ENCODE measurements at regions not wholly inside any gene's neighbourhood (a gene's known extent, or its start where the extent isn't known, plus 50 kb on each side); places are given as distances from the start of the nearest gene placed in this dataset.
"Not testable (repeated sequence)": the region's sequence is repeated elsewhere in the genome, so short reads cannot be mapped to it uniquely, and the experiment has no call there.

DNA sequence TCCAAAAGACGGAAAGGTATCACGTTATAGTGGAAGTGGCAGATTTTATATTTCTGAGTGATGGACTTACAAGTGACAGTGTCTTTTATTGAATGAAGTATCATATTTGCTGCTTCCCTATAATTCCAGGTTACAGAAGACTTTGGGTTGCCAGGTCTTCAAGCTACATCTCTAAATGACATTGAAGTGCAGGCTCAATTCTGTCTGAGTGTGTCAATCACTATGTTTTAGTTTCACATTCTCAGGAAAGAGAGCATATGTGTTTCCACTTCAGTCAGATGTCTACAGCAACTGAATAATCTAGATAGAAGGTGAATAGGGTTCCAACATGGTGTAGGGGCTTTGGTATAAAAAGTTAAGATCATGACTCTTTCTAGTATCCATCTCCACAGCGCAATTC is 492.7 kb upstream of the API5 start:
- Histone ChIP-seq H3K36me3 (ENCODE audit: insufficient read depth, low read length) (no peaks in the 10 kb centered on the region), H3K9ac (ENCODE audit: low read depth, low read length) (no peak overlapping the region), H3K4me1 (ENCODE audit: insufficient read depth, low read length) (no peaks in the 10 kb centered on the region), H3K9me3 (ENCODE audit: control insufficient read depth, insufficient read depth, low read length) (no peaks in the 10 kb centered on the region)

DNA sequence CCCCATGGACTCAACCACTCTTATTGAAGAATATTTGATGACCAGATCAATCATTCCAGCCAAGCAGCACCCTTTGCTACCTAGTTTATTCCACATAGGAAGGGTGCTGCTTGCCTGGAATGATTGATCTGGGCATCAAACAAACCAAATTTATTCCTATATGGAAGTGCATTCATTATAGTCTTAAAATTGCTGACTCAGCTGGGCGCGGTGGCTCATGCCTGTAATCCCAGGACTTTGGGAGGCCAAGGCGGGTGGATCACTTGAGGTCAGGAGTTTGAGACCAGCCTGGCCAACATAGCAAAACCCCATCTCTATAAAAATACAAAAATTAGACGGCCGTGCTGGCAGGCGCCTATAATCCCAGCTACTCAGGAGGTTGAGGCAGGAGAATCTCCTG is 489.6 kb upstream of the API5 start:
- H3K4me1 ChIP-seq (ENCODE audit: insufficient read depth, low read length); H3K9ac ChIP-seq (ENCODE audit: low read depth, low read length); H3K9me3 ChIP-seq (ENCODE audit: control insufficient read depth, insufficient read depth, low read length); H3K36me3 ChIP-seq (ENCODE audit: insufficient read depth, low read length): not testable (repeated sequence)

DNA sequence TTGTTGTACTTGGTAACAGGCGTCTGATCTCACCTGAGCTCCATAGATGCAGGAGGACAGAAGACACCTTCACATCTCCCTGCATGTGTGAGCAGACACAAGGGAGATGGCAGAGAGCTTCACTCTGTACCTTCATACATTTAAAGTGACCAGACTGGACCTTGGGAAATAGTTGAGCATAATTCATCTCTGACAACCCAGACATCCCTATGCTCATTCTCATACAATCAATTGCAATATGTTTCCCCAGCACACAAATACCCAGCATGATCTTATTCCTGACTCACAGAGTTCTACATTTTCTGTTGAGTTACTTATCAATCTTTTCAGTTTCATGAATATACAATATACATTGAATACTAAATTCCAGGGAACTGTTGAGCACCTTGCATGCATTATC is 488.2 kb upstream of the API5 start:
- H3K9me3 ChIP-seq (ENCODE audit: control insufficient read depth, insufficient read depth, low read length), result no peaks in the 10 kb centered on the region
- no peaks in the 10 kb centered on the region for H3K36me3 ChIP-seq (ENCODE audit: insufficient read depth, low read length)
- no peaks in the 10 kb centered on the region for H3K4me1 ChIP-seq (ENCODE audit: insufficient read depth, low read length)
- H3K9ac ChIP-seq (ENCODE audit: low read depth, low read length), result no peak overlapping the region

DNA sequence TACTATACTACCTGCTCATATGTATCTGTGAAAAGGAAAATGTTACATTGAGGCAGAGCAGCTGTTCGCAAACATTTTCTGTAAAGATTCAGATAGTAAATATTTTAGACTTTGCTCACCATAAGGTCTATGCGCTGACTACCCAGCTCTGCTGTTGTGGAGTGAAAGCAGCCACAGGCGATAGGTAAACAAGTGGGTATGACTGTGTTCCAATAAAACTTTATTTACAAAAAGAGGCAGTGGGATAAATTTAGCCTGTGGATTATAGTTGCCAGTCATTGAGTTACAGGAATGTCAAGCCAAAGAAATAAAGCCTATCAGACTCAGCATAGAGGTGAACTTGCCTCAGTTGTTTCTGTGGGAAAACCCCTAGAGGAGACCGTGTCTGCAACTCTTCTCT is 487.7 kb upstream of the API5 start:
- Histone ChIP-seq H3K4me1 (ENCODE audit: insufficient read depth, low read length) (no peaks in the 10 kb centered on the region), H3K36me3 (ENCODE audit: insufficient read depth, low read length) (no peaks in the 10 kb centered on the region), H3K9ac (ENCODE audit: low read depth, low read length) (no peak overlapping the region), H3K9me3 (ENCODE audit: control insufficient read depth, insufficient read depth, low read length) (no peaks in the 10 kb centered on the region)

DNA sequence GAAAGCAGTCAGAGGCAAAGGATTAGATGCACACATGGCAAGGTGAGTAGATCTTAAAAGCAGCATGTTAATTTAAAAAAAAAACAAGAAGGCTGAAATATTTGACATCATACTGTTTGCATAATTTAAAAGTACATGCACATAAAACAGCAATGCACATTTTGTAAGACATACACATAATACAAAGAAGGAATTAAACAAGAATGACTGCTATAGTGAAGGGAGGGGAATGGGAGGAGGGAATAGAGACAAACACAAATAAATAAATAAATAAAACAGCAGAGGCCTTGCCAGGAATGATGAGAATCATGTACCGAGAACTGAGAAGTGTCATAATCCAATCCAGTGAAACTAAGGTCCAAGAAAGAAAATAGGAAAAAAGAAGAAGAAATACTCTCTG is 486.2 kb upstream of the API5 start:
- Histone ChIP-seq H3K4me1 (ENCODE audit: insufficient read depth, low read length) (no peaks in the 10 kb centered on the region), H3K9me3 (ENCODE audit: control insufficient read depth, insufficient read depth, low read length) (no peaks in the 10 kb centered on the region), H3K36me3 (ENCODE audit: insufficient read depth, low read length) (no peaks in the 10 kb centered on the region), H3K9ac (ENCODE audit: low read depth, low read length) (no peak overlapping the region)

DNA sequence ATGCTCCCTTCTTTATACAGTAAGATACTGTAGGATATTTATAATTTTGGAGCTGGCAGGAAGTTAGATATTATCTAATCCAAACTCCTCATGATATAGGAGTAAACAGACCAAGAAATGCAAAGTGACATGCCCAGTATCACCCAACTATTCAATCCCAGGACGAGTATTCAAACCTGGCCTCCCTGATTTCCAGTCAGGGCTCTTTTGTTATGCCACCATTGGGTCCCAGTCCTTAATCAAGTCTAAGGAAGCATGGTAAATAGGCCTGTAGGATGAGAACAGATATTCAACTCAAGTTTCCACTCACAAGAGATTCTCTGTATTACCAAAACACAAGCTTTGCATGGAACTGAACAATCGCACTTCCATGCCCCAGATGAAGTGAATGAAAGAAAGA is 484.0 kb upstream of the API5 start:
- Histone ChIP-seq H3K9ac (ENCODE audit: low read depth, low read length) (no peak overlapping the region), H3K36me3 (ENCODE audit: insufficient read depth, low read length) (no peaks in the 10 kb centered on the region), H3K4me1 (ENCODE audit: insufficient read depth, low read length) (no peaks in the 10 kb centered on the region), H3K9me3 (ENCODE audit: control insufficient read depth, insufficient read depth, low read length) (no peaks in the 10 kb centered on the region)

DNA sequence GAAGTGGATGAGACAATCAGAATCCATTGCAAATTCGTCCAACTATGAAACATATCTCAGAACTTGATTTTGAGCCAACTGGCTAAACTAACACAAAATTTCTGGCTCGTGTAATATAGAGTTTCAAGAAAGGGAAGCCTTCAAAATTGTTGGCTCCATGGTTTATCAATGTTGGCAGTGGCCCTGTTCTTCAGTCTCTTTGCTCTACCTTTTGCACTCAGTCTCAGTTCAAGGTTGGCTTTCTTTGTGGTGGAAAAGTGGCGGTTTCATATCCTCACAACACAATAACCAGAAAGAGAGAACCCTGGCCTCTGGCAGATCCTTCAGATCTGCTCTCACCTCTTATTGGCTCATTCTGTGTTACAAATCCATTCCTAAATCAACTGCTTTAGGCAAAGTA is 473.8 kb upstream of the API5 start:
- Histone ChIP-seq H3K36me3 (ENCODE audit: insufficient read depth, low read length) (no peaks in the 10 kb centered on the region), H3K9ac (ENCODE audit: low read depth, low read length) (no peak overlapping the region)

DNA sequence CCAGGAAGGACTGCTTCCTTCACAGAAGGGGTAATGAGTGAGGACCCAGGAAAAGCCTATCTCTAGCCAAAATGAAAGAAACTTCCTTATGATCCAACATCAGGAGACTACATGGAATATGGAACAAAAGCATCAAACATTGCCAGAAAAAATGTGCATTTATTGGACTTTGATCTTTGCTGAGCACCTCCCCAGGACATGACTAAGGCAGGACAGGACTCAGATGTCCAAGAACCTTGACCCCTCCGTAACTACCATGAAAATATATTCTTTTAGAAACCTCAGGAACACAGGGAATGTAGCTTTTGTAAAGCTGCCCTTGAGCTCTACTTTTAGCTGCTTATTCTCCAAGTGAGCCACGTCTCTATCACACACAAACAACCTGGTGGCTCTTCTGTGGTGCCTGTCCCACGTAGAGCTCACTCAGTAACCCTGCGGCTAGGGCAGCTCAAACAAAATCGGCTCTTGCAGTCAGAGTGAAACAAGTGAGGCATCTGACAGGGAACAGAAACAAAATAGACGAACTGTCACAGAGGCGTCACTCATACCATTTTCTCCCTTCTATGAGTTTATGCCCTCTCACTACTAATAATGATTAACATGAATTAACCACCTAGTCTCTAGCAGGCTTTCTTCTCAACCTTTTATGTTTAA is 471.5 kb upstream of the API5 start:
- H3K9ac ChIP-seq (ENCODE audit: low read depth, low read length), result no peak overlapping the region
- H3K9me3 ChIP-seq (ENCODE audit: control insufficient read depth, insufficient read depth, low read length), result no peaks in the 10 kb centered on the region
- peaks cover 11% of the 10 kb centered on the region; the same call in 1 of the 2 replicates for H3K4me1 ChIP-seq (ENCODE audit: insufficient read depth, low read length)
- H3K36me3 ChIP-seq (ENCODE audit: insufficient read depth, low read length), result no peaks in the 10 kb centered on the region

More for the DNA sequence above, 473.8 kb upstream of the API5 start:
- Histone ChIP-seq H3K4me1 (ENCODE audit: insufficient read depth, low read length) (peaks cover 11% of the 10 kb centered on the region; the same call in 1 of the 2 replicates), H3K9me3 (ENCODE audit: control insufficient read depth, insufficient read depth, low read length) (no peaks in the 10 kb centered on the region)

DNA sequence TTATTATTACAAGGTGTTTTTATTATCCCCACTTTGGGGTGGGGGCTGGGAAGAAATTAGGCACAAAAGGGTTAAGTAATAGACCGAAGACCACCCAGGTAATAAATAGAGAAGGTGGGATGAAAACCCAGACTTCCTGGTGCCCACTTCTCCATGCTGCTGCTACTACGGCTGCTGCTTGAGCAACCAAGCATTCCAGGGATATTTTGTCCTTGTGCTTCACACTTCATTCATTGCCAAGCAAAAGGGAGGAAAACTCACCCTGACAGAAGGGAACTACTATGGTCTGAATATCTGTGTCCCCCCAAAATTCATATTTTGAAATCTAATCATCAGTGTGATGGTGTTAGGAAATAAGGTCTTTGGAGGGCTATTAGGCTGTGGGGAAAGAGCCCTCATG is 470.9 kb upstream of the API5 start:
- Histone ChIP-seq H3K36me3 (ENCODE audit: insufficient read depth, low read length) (no peaks in the 10 kb centered on the region), H3K9ac (ENCODE audit: low read depth, low read length) (no peak overlapping the region), H3K9me3 (ENCODE audit: control insufficient read depth, insufficient read depth, low read length) (no peaks in the 10 kb centered on the region), H3K4me1 (ENCODE audit: insufficient read depth, low read length) (peaks cover 11% of the 10 kb centered on the region; the same call in 1 of the 2 replicates)

DNA sequence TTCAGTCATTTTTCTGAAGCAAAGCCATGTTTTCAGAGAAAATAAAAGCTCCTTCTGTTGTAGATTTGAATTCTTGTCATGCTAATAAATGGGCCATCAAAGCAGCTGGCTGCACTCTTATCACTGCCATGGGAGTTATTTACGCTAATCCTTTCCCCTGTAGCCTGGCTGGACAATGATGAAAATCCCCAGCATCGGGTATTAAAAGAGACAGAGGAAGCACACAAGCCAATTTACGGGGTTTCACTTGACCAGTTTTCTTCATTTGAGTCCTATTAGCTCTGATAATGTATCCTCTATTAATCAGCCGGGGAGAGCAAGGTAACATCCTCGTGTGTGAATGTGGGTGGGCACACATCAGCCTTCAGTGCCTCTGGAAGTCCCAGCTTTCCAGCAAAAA is 470.2 kb upstream of the API5 start:
- peaks cover 11% of the 10 kb centered on the region; the same call in 1 of the 2 replicates for H3K4me1 ChIP-seq (ENCODE audit: insufficient read depth, low read length)
- H3K9ac ChIP-seq (ENCODE audit: low read depth, low read length), result no peak overlapping the region
- H3K36me3 ChIP-seq (ENCODE audit: insufficient read depth, low read length), result no peaks in the 10 kb centered on the region
- H3K9me3 ChIP-seq (ENCODE audit: control insufficient read depth, insufficient read depth, low read length), result no peaks in the 10 kb centered on the region

DNA sequence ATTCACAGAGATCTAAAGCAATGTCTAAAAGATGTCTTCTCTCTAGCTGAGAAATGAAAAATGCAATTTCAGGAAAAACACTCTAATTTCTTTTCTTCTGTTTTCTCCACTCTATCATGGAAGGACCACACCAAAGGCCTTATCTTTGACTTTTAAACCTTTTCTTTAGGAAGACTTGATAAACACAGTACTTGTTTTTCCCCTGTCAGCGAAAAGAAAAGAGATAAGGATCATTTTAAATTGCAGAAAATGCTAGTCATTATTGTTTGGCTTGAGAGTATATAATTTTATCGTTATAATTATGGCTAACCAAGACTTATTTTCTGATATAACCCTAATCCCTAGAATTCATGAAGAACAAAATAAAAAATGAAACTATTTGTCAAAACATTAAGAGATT is 462.4 kb upstream of the API5 start:
- Histone ChIP-seq H3K4me1 (ENCODE audit: insufficient read depth, low read length) (peaks cover 7% of the 10 kb centered on the region), H3K9me3 (ENCODE audit: control insufficient read depth, insufficient read depth, low read length) (no peaks in the 10 kb centered on the region), H3K9ac (ENCODE audit: low read depth, low read length) (no peak overlapping the region), H3K36me3 (ENCODE audit: insufficient read depth, low read length) (no peaks in the 10 kb centered on the region)

DNA sequence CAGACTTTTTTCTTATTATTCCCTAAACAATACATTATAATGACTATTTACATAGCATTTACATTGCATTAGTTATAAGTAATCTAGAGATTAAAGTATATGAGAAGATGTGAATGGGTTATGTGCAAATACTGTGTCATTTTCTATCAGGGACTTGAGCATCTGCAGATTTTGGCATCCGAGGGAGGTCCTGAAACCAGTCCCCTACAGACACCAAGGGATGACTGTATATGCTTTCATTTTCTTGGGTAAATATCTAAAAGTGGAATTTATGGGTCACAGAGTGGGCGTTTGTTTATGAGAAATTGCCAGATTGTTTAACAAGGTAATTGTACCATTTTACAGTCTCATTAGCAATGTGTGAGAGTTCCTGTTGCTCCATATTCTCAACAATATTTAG is 454.5 kb upstream of the API5 start:
- H3K36me3 ChIP-seq (ENCODE audit: insufficient read depth, low read length), result no peaks in the 10 kb centered on the region
- no peaks in the 10 kb centered on the region for H3K4me1 ChIP-seq (ENCODE audit: insufficient read depth, low read length)
- no peak overlapping the region for H3K9ac ChIP-seq (ENCODE audit: low read depth, low read length)
- no peaks in the 10 kb centered on the region for H3K9me3 ChIP-seq (ENCODE audit: control insufficient read depth, insufficient read depth, low read length)

DNA sequence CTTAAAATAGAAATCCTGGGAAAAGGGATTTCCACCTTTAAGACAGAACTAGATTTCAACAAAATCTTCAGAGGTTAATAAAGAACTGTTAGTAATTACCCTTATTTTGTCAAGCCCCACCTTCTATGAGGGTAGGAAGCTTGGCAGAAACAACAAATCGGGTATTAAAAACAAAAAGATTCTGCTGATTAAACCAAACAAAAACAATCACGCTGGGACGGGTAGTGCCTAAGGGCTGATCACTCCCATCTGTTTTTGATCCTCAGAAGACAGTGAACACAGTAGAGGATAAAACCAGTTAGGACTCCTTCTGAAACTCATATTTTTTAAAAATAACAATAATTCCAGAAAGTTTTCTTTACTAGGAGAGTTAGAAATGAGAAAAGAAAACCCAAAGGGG is 441.3 kb upstream of the API5 start:
- Histone ChIP-seq H3K36me3 (ENCODE audit: insufficient read depth, low read length) (no peaks in the 10 kb centered on the region), H3K9ac (ENCODE audit: low read depth, low read length) (no peak overlapping the region), H3K9me3 (ENCODE audit: control insufficient read depth, insufficient read depth, low read length) (no peaks in the 10 kb centered on the region), H3K4me1 (ENCODE audit: insufficient read depth, low read length) (no peaks in the 10 kb centered on the region)

DNA sequence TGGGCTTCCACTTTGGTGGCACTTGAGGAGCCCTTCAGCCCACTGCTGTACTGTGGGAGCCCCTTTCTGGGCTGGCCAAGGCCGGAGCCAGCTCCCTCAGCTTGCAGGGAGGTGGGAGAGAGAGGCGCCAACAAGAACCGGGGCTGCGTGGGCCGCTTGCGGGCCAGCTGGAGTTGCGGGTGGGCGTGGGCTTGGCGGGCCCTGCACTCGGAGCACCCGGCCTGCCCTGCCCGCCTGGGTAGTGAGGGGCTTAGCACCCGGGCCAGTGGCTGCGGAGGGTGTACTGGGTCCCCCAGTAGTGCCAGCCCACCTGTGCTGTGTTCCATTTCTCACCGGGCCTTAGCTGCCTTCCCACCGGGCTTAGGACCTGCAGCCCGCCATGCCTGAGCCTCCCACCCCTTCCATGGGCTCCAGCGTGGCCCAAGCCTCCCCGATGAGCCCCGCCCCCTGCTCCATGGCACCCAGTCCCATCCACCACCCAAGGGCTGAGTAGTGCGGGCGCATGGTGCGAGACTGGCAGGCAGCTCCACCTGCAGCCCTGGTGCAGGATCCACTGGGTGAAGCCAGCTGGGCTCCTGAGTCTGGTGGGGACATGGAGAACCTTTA is 437.9 kb upstream of the API5 start:
- H3K36me3 ChIP-seq (ENCODE audit: insufficient read depth, low read length); H3K4me1 ChIP-seq (ENCODE audit: insufficient read depth, low read length); H3K9me3 ChIP-seq (ENCODE audit: control insufficient read depth, insufficient read depth, low read length); H3K9ac ChIP-seq (ENCODE audit: low read depth, low read length): not testable (repeated sequence)

DNA sequence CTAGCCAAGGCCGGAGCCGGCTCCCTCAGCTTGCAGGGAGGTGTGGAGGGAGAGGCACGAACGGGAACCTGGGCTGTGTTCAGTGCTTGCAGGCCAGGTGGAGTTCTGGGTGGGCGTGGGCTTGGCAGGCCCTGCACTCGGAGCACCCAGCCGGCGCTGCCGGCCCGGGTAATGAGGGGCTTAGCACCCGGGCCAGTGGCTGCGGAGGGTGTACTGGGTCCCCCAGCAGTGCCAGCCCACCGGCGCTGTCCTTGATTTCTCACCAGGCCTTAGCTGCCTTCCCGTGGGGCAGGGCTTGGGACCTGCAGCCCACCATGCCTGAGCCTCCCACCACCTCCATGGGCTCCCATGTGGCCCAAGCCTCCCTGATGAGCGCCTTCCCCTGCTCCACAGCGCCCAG is 430.5 kb upstream of the API5 start:
- not testable (repeated sequence) for H3K4me1 ChIP-seq (ENCODE audit: insufficient read depth, low read length); H3K36me3 ChIP-seq (ENCODE audit: insufficient read depth, low read length); H3K9me3 ChIP-seq (ENCODE audit: control insufficient read depth, insufficient read depth, low read length); H3K9ac ChIP-seq (ENCODE audit: low read depth, low read length)
